ENCODE measurements at regions not wholly inside any gene's neighbourhood (a gene's known extent, or its start where the extent isn't known, plus 50 kb on each side); places are given as distances from the start of the nearest gene placed in this dataset.

DNA sequence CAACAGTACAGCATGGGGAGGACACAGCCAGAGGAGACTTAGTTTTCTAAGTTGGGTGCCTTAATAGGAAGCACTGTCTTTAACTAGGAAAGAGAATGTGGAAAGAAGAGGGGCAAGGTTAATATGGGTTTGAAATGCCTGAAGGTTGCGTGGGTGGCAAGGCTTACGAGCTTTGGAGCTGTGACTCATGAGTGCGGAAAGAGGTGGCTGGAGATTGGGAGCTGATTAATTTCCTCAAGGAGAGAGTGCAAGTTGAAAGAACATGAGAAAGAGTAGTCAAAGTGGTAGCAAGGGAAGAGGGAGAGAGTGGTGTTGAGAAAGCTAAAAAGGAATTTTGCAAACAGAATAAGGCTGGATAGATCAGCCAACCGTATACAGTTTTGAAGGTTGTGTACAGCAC, 157.5 kb upstream of the ADRA1D start:
- no peaks in the 10 kb centered on the region for H3K36me3 ChIP-seq (ENCODE audit: control insufficient read depth, insufficient read depth, low read length)

DNA sequence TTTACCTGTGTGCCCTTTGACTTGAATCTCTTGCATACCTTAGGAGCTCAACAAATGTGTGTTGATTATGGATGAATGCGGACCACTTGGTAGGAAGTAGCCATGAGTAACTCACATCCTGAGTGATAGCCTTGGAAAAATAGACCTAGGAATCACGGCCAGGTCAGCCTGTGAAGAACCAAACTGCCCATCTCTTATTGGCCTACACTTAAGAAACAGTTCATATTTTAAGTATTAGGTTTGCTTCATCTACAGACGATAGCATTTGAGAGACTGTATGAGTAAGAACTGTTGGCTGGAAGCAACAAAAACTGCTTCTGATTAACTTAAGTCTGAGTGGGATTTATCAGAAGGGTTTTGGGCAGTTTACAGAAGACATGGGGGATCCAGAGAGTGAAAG, 152.5 kb upstream of the ADRA1D start:
- Histone ChIP-seq H3K4me3 (ENCODE audit: low read depth, low read length) (no peak overlapping the region), H3K9me3 (ENCODE audit: control insufficient read depth, insufficient read depth, low read length) (no peaks in the 10 kb centered on the region; the same call in 1 of the 2 replicates)

More for the DNA sequence above, 157.5 kb upstream of the ADRA1D start:
- H3K27ac ChIP-seq (ENCODE audit: low read depth, low read length): no peak overlapping the region
- H3K4me3 ChIP-seq (ENCODE audit: low read depth, low read length): no peak overlapping the region
- H3K4me1 ChIP-seq (ENCODE audit: control insufficient read depth, insufficient read depth, low read length): no peaks in the 10 kb centered on the region
- no peaks in the 10 kb centered on the region for H3K9me3 ChIP-seq (ENCODE audit: control insufficient read depth, insufficient read depth, low read length)
- H3K27me3 ChIP-seq (ENCODE audit: control insufficient read depth, insufficient read depth, low read length): no peaks in the 10 kb centered on the region
- no peak overlapping the region for H3K9ac ChIP-seq (ENCODE audit: low read depth, low read length)

DNA sequence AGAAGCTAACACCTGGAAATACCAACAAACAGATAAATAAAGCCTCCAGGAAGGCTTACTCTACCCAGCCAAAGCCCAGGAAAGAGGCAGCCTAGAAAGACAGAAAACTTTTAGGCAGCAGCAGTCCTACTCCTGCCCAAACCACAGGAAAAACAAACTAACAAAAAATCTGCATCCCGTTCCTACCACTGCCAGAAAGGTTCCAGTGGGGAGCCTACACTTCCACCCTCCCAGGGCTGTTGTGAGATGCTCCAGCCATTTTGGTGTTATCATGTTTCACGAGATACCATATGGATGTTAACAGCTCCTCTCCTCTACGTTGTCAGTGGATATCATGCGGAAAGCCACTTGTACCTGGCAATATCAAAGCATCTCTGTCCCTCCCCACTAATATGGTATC, 135.9 kb upstream of the ADRA1D start:
- no peak overlapping the region for H3K9ac ChIP-seq (ENCODE audit: low read depth, low read length)
- H3K4me1 ChIP-seq (ENCODE audit: control insufficient read depth, insufficient read depth, low read length): peaks cover 6% of the 10 kb centered on the region
- H3K27me3 ChIP-seq (ENCODE audit: control insufficient read depth, insufficient read depth, low read length): no peaks in the 10 kb centered on the region
- no peaks in the 10 kb centered on the region for H3K36me3 ChIP-seq (ENCODE audit: control insufficient read depth, insufficient read depth, low read length)
- no peak overlapping the region for H3K27ac ChIP-seq (ENCODE audit: low read depth, low read length)
- H3K9me3 ChIP-seq (ENCODE audit: control insufficient read depth, insufficient read depth, low read length): no peaks in the 10 kb centered on the region
- H3K4me3 ChIP-seq (ENCODE audit: low read depth, low read length): no peak overlapping the region

More for the DNA sequence above, 152.5 kb upstream of the ADRA1D start:
- Histone ChIP-seq H3K4me1 (ENCODE audit: control insufficient read depth, insufficient read depth, low read length) (no peaks in the 10 kb centered on the region), H3K27me3 (ENCODE audit: control insufficient read depth, insufficient read depth, low read length) (no peaks in the 10 kb centered on the region), H3K9ac (ENCODE audit: low read depth, low read length) (no peak overlapping the region), H3K36me3 (ENCODE audit: control insufficient read depth, insufficient read depth, low read length) (no peaks in the 10 kb centered on the region), H3K27ac (ENCODE audit: low read depth, low read length) (no peak overlapping the region)

DNA sequence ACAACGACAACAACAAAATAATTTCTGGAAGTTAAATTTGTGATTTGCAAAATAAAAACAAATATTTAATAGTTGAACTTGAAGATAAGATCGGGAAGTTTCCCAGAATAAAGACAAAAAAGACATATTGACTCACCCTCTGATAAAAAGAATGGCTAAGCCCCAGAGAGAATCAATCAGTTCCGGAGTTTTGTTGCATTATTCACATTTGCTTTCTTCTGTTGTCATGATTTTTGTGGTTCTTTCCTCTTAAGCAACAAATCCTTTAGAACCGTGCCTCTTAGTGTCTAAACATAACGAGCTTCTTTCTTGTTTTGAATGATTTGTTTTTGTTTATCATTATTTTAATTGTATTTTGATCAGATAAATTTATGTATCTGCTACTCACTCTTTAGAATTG, 134.9 kb upstream of the ADRA1D start:
- H3K36me3 ChIP-seq (ENCODE audit: control insufficient read depth, insufficient read depth, low read length): no peaks in the 10 kb centered on the region
- H3K4me3 ChIP-seq (ENCODE audit: low read depth, low read length): no peak overlapping the region
- no peak overlapping the region for H3K27ac ChIP-seq (ENCODE audit: low read depth, low read length)
- H3K4me1 ChIP-seq (ENCODE audit: control insufficient read depth, insufficient read depth, low read length): peaks cover 6% of the 10 kb centered on the region
- no peaks in the 10 kb centered on the region for H3K27me3 ChIP-seq (ENCODE audit: control insufficient read depth, insufficient read depth, low read length)
- no peaks in the 10 kb centered on the region for H3K9me3 ChIP-seq (ENCODE audit: control insufficient read depth, insufficient read depth, low read length)
- no peak overlapping the region for H3K9ac ChIP-seq (ENCODE audit: low read depth, low read length)

DNA sequence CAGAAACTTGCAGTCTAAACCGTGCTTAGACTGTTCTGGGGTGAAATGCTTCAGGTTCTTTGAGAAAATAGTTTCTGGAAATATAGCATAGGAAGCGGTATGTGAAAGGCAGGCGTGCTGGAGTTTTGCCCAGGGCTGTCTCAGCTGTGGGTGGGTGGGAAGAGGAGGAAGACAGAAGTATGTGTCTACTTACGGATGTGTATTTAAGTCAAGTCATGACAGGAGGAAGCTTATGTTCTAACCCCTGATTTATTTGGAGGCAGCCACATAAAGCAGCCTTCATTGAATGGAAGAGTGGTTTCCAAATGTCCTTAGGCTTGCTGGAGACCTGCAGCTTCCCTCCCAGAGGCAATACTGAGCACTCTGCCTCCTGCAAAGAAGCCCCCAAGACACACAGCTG, 126.8 kb upstream of the ADRA1D start:
- Histone ChIP-seq H3K9ac (ENCODE audit: low read depth, low read length) (no peak overlapping the region), H3K9me3 (ENCODE audit: control insufficient read depth, insufficient read depth, low read length) (no peaks in the 10 kb centered on the region), H3K27ac (ENCODE audit: low read depth, low read length) (no peak overlapping the region), H3K4me3 (ENCODE audit: low read depth, low read length) (no peak overlapping the region), H3K27me3 (ENCODE audit: control insufficient read depth, insufficient read depth, low read length) (no peaks in the 10 kb centered on the region), H3K4me1 (ENCODE audit: control insufficient read depth, insufficient read depth, low read length) (no peaks in the 10 kb centered on the region), H3K36me3 (ENCODE audit: control insufficient read depth, insufficient read depth, low read length) (no peaks in the 10 kb centered on the region)

DNA sequence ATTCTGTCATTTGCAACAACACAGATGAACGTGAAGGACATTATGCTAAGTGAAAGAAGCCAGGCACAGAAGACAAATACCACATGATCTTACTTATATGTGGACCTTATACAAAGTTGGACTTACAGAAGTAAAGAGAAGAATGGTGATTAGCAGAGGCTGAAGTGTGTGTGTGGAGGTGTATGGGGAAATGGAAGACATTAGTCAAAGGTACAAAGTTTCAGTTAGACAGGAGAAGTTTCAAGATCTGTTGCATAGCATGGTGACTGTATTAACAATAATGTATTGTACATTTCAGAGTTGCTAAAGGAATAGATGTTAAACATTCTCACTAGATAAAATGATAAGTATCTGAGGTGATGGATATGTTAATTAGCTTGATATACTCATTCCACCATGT, 124.4 kb upstream of the ADRA1D start:
- Histone ChIP-seq H3K9me3 (ENCODE audit: control insufficient read depth, insufficient read depth, low read length) (no peaks in the 10 kb centered on the region), H3K27ac (ENCODE audit: low read depth, low read length) (no peak overlapping the region), H3K27me3 (ENCODE audit: control insufficient read depth, insufficient read depth, low read length) (no peaks in the 10 kb centered on the region), H3K4me1 (ENCODE audit: control insufficient read depth, insufficient read depth, low read length) (no peaks in the 10 kb centered on the region), H3K9ac (ENCODE audit: low read depth, low read length) (no peak overlapping the region), H3K36me3 (ENCODE audit: control insufficient read depth, insufficient read depth, low read length) (no peaks in the 10 kb centered on the region), H3K4me3 (ENCODE audit: low read depth, low read length) (no peak overlapping the region)

DNA sequence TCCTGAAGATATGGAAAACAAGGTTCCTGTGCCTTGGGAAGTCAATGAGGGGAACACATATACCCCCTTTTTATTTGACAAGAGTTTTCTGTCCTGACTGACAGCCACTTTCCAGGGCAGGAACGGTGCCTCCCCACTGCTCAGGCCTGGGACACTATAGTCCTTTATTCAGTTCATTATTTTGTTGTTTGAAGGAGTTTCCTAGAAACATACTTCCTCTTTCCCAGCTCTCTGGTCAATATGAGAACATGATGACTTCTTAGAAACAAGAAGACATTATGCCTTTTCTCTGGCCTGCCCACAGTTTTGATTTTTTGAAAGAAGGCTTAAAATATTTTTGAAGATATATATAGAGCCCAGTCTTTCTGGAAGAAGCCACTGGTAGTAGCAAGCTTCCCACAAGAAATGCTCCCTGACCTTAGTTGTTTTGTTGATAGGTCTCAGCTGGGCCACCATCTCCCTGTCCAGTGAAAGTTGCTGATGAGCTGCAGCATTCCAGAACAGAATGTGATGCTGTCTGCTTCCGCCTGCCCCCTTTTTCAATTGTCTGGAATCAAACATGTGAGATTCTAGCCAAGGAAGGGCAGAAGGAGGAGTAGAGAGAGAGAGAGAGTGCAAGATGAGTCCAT, 122.7 kb upstream of the ADRA1D start:
- Histone ChIP-seq H3K36me3 (ENCODE audit: control insufficient read depth, insufficient read depth, low read length) (no peaks in the 10 kb centered on the region), H3K9ac (ENCODE audit: low read depth, low read length) (no peak overlapping the region), H3K4me3 (ENCODE audit: low read depth, low read length) (no peak overlapping the region), H3K9me3 (ENCODE audit: control insufficient read depth, insufficient read depth, low read length) (no peaks in the 10 kb centered on the region), H3K27me3 (ENCODE audit: control insufficient read depth, insufficient read depth, low read length) (no peaks in the 10 kb centered on the region), H3K4me1 (ENCODE audit: control insufficient read depth, insufficient read depth, low read length) (no peaks in the 10 kb centered on the region), H3K27ac (ENCODE audit: low read depth, low read length) (no peak overlapping the region)

DNA sequence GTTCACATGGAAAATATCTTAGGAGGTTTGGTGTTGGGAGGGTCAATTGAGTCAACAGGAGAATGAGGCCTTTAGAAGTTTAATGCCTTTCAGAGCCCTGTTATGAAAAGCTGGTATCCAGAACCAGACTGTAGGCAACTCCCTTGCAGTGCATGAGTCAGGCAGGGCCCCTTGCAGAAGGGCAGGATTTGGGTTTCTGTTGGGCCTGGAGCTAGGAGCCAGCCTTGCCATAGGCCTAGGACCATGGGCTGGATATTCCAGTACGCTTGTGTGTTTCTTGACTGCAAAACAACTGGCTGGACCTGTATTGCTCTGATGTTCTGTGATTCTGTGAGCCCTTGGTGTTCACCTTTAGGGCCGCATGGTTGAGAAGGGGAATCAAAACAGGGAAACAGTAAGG, 121.8 kb upstream of the ADRA1D start:
- no peaks in the 10 kb centered on the region for H3K4me1 ChIP-seq (ENCODE audit: control insufficient read depth, insufficient read depth, low read length)
- H3K27me3 ChIP-seq (ENCODE audit: control insufficient read depth, insufficient read depth, low read length): no peaks in the 10 kb centered on the region
- H3K9me3 ChIP-seq (ENCODE audit: control insufficient read depth, insufficient read depth, low read length): no peaks in the 10 kb centered on the region
- no peak overlapping the region for H3K4me3 ChIP-seq (ENCODE audit: low read depth, low read length)
- H3K27ac ChIP-seq (ENCODE audit: low read depth, low read length): no peak overlapping the region
- no peaks in the 10 kb centered on the region for H3K36me3 ChIP-seq (ENCODE audit: control insufficient read depth, insufficient read depth, low read length)
- no peak overlapping the region for H3K9ac ChIP-seq (ENCODE audit: low read depth, low read length)

DNA sequence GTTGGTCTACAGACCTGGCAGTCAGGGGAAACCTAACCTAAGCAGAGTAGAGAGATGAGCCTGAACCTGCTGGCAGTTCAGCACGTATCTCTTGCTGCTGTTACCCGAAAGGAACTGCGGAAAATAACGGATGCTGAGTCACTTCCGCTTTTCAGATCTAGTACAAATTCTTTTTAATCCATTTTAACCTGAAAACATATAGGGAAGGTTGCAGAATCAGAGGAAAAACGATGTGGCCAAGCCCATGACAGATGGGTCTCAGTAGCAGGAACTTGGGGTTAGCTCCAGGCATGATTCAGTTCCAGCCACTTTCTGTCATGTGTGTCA, 120.7 kb upstream of the ADRA1D start:
- Histone ChIP-seq H3K9ac (ENCODE audit: low read depth, low read length) (no peak overlapping the region), H3K36me3 (ENCODE audit: control insufficient read depth, insufficient read depth, low read length) (no peaks in the 10 kb centered on the region), H3K27me3 (ENCODE audit: control insufficient read depth, insufficient read depth, low read length) (no peaks in the 10 kb centered on the region), H3K4me3 (ENCODE audit: low read depth, low read length) (no peak overlapping the region), H3K4me1 (ENCODE audit: control insufficient read depth, insufficient read depth, low read length) (no peaks in the 10 kb centered on the region), H3K9me3 (ENCODE audit: control insufficient read depth, insufficient read depth, low read length) (no peaks in the 10 kb centered on the region), H3K27ac (ENCODE audit: low read depth, low read length) (no peak overlapping the region)

DNA sequence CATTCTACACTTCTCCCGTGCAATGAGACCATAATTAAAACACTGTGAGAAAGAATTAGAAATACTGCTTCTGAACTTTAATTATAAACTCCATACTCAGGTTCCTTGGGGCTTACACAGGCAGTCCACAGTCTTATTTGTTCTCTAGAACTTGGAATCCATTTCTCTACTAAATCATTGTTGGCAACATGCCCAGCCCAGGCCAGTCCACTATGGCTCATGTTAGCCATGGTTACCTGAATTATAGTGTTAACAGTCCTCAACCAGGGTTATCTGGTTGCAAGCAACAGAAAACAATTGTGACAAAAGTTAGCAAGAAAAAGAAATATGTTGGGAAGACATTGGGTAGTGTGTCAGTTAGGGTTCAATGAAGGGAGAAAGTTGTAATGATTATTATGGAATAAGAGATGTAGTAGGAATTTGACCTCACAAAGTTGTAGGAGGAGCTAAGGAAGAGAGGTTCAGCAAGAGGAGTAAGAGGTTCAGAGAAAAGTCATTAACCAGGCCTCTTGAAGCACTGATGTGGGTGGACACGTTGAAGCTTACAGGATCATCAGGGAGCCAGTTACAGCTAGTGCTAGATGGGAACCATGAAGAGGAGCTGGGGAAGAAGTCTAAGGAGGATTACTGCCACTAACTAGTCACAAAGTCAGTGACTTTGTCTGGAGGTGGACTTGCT, 120.2 kb upstream of the ADRA1D start:
- no peak overlapping the region for H3K9ac ChIP-seq (ENCODE audit: low read depth, low read length)
- no peak overlapping the region for H3K4me3 ChIP-seq (ENCODE audit: low read depth, low read length)
- no peaks in the 10 kb centered on the region for H3K36me3 ChIP-seq (ENCODE audit: control insufficient read depth, insufficient read depth, low read length)
- no peaks in the 10 kb centered on the region for H3K4me1 ChIP-seq (ENCODE audit: control insufficient read depth, insufficient read depth, low read length)
- no peaks in the 10 kb centered on the region for H3K27me3 ChIP-seq (ENCODE audit: control insufficient read depth, insufficient read depth, low read length)
- no peaks in the 10 kb centered on the region for H3K9me3 ChIP-seq (ENCODE audit: control insufficient read depth, insufficient read depth, low read length)
- no peak overlapping the region for H3K27ac ChIP-seq (ENCODE audit: low read depth, low read length)

DNA sequence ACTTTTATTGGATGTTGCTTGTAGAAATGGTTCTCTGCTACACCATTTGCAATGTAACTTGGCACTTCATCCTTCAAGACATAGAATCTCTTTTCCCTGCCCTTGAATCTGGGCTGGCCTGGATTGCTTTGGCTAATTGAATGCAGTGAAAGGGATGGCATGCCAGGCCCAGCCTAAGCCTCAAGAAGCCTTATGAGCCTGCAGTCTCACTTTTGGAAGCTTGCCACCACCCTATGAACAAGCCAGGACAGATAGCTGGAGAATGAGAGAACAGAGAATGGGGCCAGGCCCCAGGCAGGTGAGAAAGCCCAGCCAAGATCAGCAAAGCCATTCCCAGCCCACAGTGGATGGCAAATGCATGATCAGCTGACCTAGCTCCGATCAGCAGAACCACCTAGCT, 117.0 kb upstream of the ADRA1D start:
- no peaks in the 10 kb centered on the region for H3K27me3 ChIP-seq (ENCODE audit: control insufficient read depth, insufficient read depth, low read length)

More for the DNA sequence above, 117.0 kb upstream of the ADRA1D start:
- no peaks in the 10 kb centered on the region for H3K9me3 ChIP-seq (ENCODE audit: control insufficient read depth, insufficient read depth, low read length)
- no peak overlapping the region for H3K27ac ChIP-seq (ENCODE audit: low read depth, low read length)
- H3K4me3 ChIP-seq (ENCODE audit: low read depth, low read length): no peak overlapping the region
- no peaks in the 10 kb centered on the region for H3K4me1 ChIP-seq (ENCODE audit: control insufficient read depth, insufficient read depth, low read length)
- no peaks in the 10 kb centered on the region for H3K36me3 ChIP-seq (ENCODE audit: control insufficient read depth, insufficient read depth, low read length)
- no peak overlapping the region for H3K9ac ChIP-seq (ENCODE audit: low read depth, low read length)
